Epithelial cell of esophagus (primary cell): ENCODE measurements at regions not wholly inside any gene's neighbourhood (a gene's known extent, or its start where the extent isn't known, plus 50 kb on each side); places are given as distances from the start of the nearest gene placed in this dataset.

Experiments used
- DNase-seq: peaks from one replicate; pipeline ENCODE4 v3.0.0; 2010; ENCODE audit warnings: low read depth
- H3K4me3 ChIP-seq: 2 replicates; pipeline ENCODE4 v1.5.1; 2011; ENCODE audit warnings: mild to moderate bottlenecking, low read length, control low read depth
- TF ChIP-seq, protein P1 (sequence below): IDR thresholded peaks from 2 replicates; pipeline ENCODE4 v1.5.1; 2011; ENCODE audit warnings: low read depth, mild to moderate bottlenecking, low read length, control low read depth, inconsistent platforms; ENCODE audit not compliant: insufficient read depth; ENCODE audit errors: missing control alignments

DNA sequence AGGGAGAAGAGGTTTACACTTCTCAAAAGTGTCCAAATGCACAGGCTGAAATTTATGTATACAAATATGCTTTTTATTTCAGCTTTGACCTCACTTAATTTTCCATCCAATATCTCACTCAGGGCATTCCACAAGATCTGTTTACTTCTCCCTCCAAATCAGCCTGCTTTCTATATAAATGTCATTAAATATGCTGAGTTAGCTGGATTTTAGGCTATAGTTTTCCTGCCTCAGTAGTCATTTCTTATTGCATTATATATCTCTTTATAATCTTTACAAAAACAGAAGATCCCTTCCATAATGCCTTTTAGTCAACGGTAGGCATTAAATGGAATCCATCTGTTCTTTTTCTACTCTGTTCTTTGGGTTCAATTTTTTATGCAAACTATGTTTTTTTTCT lies 71.7 kb upstream of the KCND2 start:
- no peak overlapping the region for H3K4me3 ChIP-seq

DNA sequence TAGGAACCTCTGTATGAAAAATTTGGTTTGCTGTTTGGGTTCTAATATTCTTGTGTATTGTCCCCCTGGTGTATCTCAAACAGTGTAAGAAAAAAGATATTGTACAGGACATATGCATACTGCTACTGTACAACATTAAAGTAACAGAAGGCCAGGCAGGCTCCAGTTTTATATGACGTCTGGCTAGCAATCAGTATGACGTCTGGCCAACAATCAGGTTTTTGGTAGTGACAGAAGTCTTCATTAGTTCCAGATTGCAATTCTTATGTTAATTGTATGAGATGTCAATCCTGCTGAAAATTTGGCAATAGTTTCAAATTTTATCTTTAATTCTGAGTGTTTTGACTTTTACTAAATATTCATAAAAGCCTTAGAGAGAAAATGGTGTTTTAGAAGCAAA lies 67.9 kb upstream of the KCND2 start:
- no peak overlapping the region for H3K4me3 ChIP-seq
- TF ChIP-seq, protein P1, sequence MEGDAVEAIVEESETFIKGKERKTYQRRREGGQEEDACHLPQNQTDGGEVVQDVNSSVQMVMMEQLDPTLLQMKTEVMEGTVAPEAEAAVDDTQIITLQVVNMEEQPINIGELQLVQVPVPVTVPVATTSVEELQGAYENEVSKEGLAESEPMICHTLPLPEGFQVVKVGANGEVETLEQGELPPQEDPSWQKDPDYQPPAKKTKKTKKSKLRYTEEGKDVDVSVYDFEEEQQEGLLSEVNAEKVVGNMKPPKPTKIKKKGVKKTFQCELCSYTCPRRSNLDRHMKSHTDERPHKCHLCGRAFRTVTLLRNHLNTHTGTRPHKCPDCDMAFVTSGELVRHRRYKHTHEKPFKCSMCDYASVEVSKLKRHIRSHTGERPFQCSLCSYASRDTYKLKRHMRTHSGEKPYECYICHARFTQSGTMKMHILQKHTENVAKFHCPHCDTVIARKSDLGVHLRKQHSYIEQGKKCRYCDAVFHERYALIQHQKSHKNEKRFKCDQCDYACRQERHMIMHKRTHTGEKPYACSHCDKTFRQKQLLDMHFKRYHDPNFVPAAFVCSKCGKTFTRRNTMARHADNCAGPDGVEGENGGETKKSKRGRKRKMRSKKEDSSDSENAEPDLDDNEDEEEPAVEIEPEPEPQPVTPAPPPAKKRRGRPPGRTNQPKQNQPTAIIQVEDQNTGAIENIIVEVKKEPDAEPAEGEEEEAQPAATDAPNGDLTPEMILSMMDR = no peak
- no peak for DNase-seq

More for the DNA sequence above, 71.7 kb upstream of the KCND2 start:
- TF ChIP-seq, protein P1 = no peak
- DNase-seq = no peak

DNA sequence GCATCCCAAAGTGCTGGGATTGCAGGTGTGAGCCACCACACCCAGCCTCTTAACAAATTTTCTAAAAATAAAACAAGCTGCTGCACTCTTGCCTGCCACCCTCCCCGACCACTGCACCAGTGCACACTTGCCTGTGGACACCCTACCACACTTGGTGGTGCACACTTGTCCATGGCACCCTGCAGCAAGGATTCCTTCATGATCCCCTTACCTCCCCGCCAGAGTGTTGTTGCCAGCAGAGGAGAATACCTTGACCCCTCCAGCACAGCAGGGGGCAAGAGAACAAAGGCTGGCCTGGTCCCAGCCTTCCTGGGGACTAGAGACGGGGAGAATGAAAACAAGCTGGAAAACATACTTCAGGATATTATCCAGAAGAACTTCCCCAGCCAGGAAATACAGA lies 65.9 kb upstream of the KCND2 start:
- TF ChIP-seq, protein P1 = no peak
- DNase-seq = no peak
- no peak overlapping the region for H3K4me3 ChIP-seq

DNA sequence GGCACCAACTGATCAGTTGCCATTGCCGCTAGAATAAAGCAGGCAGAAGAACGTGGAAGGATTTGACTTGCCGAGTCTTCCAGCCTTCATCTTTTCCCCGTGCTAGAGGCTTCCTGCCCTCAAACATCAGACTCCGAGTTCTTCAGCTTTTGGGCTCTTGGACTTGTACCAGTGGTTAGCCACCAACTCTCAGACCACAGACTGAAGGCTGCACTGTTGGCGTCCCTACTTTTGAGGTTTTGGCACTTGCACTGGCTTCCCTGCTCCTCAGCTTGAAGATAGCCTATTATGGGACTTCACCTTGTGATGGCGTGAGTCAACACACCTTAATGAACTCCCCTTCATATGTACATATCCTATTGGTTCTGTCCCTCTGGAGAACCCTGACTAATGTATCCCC lies 57.3 kb upstream of the KCND2 start:
- no peak overlapping the region for H3K4me3 ChIP-seq
- no peak for DNase-seq
- TF ChIP-seq, protein P1 = no peak

DNA sequence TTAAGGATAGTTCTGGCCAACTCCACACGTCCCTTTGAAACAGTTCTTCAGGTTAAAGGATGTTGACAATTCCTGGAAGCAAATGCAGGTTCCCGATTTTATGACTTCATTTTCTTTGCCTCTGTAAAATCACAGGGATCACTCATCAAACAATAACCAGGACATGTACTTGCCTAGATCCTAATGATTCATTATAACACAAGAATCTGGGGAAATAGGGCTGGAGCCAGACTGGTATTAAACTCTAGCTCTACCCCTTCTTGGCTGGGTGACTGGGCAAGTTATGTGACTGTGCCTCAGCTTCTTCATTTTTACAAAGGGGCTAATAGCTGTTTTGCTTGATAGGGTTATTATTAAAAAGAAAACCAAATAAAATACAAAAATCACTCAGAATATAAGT lies 56.0 kb upstream of the KCND2 start:
- TF ChIP-seq, protein P1 = no peak
- no peak overlapping the region for H3K4me3 ChIP-seq
- peak; percentile 59 for DNase-seq

DNA sequence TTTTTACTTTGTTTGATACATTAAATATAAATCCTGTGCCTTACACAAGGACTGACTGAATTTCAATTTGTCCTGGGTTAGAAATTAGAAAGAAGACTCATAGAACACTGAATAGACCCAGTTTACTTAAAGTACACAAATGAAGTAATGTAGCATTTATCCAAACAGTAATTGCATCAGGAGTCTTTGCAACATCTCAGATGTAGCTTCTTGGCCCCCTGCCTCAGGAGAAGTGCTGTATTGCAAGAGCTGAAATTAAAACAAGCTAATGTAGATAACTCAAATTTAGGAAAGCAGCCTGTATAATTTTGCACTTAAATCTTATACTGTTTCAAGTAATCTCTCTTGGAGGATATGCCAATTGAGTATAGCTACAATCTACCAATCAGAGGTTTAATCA lies 54.3 kb upstream of the KCND2 start:
- no peak for DNase-seq
- TF ChIP-seq, protein P1 = no peak
- H3K4me3 ChIP-seq = no peak overlapping the region

DNA sequence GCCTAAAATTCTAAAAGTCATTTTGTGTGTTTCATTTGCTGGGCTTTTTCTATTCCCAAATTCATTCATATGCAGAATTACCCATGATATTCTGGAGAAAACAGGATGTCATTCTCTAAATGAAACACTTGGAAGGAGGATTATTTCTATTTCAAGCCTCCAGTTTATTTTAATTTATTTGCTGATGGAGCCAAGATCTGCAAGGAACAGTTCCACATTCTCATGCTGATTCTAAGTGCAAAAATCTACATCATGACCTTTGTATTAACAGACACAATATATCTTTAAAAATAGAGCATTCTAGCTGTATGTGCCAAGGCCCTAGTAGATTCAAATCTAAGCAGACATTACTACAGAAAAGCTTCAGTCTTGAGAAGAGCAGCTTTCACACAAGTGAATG lies 51.3 kb upstream of the KCND2 start:
- TF ChIP-seq, protein P1 = no peak
- no peak overlapping the region for H3K4me3 ChIP-seq
- no peak for DNase-seq
